Spleen (tissue), 11 donors: ENCODE measurements at regions not wholly inside any gene's neighbourhood (a gene's known extent, or its start where the extent isn't known, plus 50 kb on each side); places are given as distances from the start of the nearest gene placed in this dataset.

ENCODE experiments used
- DNase-seq: peaks from one replicate; pipeline ENCODE4 v3.0.0-alpha.2; 2020
- H3K27ac ChIP-seq, 8 donors: fragments of 200-600 bp; sonication (generic) in 7 of 8; 1 replicate in 4 of 8; 2 replicates in 4 of 8; pipeline versions ENCODE4 v1.5.0 to v1.8.0; 2016 to 2021; ENCODE audit warnings: inconsistent platforms in 4 of 8, mild to moderate bottlenecking in 4 of 8, moderate library complexity in 1 of 8
- H3K27me3 ChIP-seq, 7 donors: fragments of 200-600 bp; sonication (generic) in 6 of 7; replicated peaks in 1 of 7; 1 replicate in 4 of 7; 2 replicates in 3 of 7; pipeline versions ENCODE4 v1.5.0 to v1.8.0; 2016 to 2021; ENCODE audit warnings: inconsistent platforms in 3 of 7, mild to moderate bottlenecking in 1 of 7
- H3K36me3 ChIP-seq, 6 donors: fragments of 200-600 bp; sonication (generic) in 5 of 6; 1 replicate in 4 of 6; 2 replicates in 2 of 6; pipeline versions ENCODE4 v1.5.0 to v1.8.0; 2016 to 2021; ENCODE audit warnings: inconsistent platforms in 2 of 6
- H3K4me1 ChIP-seq, 6 donors: fragments of 200-600 bp; sonication (generic) in 5 of 6; 1 replicate in 3 of 6; 2 replicates in 3 of 6; pipeline versions ENCODE4 v1.5.0 to v1.8.0; 2016 to 2021; ENCODE audit warnings: inconsistent platforms in 3 of 6
- H3K4me3 ChIP-seq, 8 donors: fragments of 200-600 bp; sonication (generic) in 7 of 8; 1 replicate in 4 of 8; 2 replicates in 4 of 8; pipeline versions ENCODE4 v1.5.0 to v1.8.0; 2016 to 2021; ENCODE audit warnings: inconsistent platforms in 4 of 8, mild to moderate bottlenecking in 4 of 8, moderate library complexity in 2 of 8
- H3K9me3 ChIP-seq, 8 donors: fragments of 200-600 bp; sonication (generic) in 7 of 8; 1 replicate in 4 of 8; 2 replicates in 4 of 8; pipeline versions ENCODE4 v1.5.0 to v1.8.0; 2016 to 2021; ENCODE audit warnings: inconsistent platforms in 4 of 8
- POLR2A ChIP-seq, 3 donors: fragments of 450-650 bp; IDR thresholded peaks; one replicate each; pipeline ENCODE4 v1.5.1; 2017; ENCODE audit warnings: antibody characterized with exemption in 3 of 3, mild to moderate bottlenecking in 1 of 3
- POLR2AphosphoS5 ChIP-seq, 3 donors: sonication (generic); formaldehyde crosslinking; IDR thresholded peaks; one replicate each; pipeline ENCODE4 v1.5.1; 2017; ENCODE audit warnings: antibody characterized with exemption in 3 of 3
- WGBS, 5 donors: extraction: QIAGEN DNeasy Blood & Tissue Kit in 3 of 5; methylation state at CpG; one replicate each; pipeline versions ENCODE4 v1.1.5 to v1.1.7; 2013 to 2018; 5-methylcytosine and 5-hydroxymethylcytosine counted together
- intact Hi-C: fragments of 100-400 bp; cut with DNase I; formaldehyde crosslinking; loops from one replicate; pipeline ENCODE4 v1.15.0; 2023; ENCODE audit warnings: low total_unique reads
- TF ChIP-seq, protein P1 (sequence below), 11 experiments: fragments of 200-600 bp in 7 of 11; fragments of 450-650 bp in 4 of 11; sonication (generic) in 4 of 11; IDR thresholded peaks in 8 of 11; conservative IDR thresholded peaks in 3 of 11; 1 replicate in 7 of 11; 2 replicates in 4 of 11; pipeline versions ENCODE4 v1.4.0 to v1.8.0; 2016 to 2021; ENCODE audit warnings: antibody characterized with exemption in 11 of 11, inconsistent platforms in 4 of 11, mild to moderate bottlenecking in 1 of 11
- donor health status: healthy with polysubstance abuse.
- donor health status: DM: no; HTN: no; CAD: no; lungs with moderate emphysema.
- donor health status: DM: no; HTN: no; CAD: no.
- donor health status: Bipolar disorder and iron deficiency.
- donor health status: healthy.
- donor health status: DM: no; HTN: no; CAD: no.
- donor health status: DM: yes; HTN: yes; CAD: no.

DNA sequence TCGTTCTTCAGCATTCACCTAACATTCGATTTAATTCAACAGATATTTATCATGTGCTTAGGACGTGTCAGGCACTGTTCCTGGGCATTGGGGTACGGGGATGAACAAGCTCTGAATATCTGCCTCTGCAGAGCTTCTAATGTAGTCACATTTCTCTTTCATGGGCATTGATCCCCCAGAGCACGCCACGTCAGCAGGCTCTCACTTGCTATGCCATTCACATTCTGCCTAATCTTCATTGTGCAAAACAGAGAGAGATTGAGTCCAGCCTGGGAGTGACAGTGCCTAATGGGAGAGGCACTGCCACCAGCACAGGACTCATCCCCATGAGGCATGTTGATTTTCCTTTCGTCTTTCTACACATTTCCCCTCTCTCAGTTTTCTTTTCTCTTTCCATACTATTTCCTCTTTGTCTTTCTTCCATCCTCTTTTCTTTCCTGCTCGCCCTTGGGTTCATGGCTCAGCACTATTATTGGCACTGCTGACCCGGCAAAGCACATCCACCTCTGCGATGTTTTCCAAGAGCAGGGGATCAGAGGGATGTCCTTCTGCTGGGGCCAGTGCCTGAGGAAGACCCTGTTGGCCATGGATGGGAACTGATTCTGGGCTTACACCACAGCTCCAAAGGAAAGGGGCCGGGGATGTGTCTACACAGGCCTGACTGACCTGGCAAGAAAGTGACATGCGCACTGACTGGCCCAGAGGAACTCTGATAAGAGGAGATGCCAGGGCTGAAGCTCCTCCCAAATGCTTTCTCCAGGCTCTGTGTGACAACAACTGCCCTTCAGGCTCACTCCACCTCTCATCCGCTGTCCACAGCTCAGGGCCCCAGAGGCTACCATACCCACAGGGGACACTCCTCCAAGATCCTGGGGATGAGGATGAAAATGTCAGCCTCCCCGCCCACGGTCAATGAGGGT lies 195.9 kb downstream of the TOMM20 start:
- H3K36me3 ChIP-seq: no peaks in the 10 kb centered on the region
- intact Hi-C loops: no loop called here
- H3K4me3 ChIP-seq: no peak overlapping the region
- peak overlapping the region in 7 of 8 donors; percentile 33 to 71 (median 65) for H3K27ac ChIP-seq
- no peaks in the 10 kb centered on the region for H3K9me3 ChIP-seq
- peaks cover 0 to 38% (median 25%) of the 10 kb centered on the region in 6 donors for H3K4me1 ChIP-seq
- no peak for DNase-seq
- 80 to 89% (median 83%) methylated on average over 15 of the region's 15 CpGs for WGBS, 5 donors
- H3K27me3 ChIP-seq: no peaks in the 10 kb centered on the region
- TF ChIP-seq, protein P1, sequence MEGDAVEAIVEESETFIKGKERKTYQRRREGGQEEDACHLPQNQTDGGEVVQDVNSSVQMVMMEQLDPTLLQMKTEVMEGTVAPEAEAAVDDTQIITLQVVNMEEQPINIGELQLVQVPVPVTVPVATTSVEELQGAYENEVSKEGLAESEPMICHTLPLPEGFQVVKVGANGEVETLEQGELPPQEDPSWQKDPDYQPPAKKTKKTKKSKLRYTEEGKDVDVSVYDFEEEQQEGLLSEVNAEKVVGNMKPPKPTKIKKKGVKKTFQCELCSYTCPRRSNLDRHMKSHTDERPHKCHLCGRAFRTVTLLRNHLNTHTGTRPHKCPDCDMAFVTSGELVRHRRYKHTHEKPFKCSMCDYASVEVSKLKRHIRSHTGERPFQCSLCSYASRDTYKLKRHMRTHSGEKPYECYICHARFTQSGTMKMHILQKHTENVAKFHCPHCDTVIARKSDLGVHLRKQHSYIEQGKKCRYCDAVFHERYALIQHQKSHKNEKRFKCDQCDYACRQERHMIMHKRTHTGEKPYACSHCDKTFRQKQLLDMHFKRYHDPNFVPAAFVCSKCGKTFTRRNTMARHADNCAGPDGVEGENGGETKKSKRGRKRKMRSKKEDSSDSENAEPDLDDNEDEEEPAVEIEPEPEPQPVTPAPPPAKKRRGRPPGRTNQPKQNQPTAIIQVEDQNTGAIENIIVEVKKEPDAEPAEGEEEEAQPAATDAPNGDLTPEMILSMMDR (IDR thresholded peaks at IDR 0.05 in 8 of 11, conservative IDR thresholded peaks at IDR 0.05 in 3 of 11): no peak
- no peak for TF ChIP-seq POLR2AphosphoS5 (IDR thresholded peaks at IDR 0.05)
- no peak for TF ChIP-seq POLR2A (IDR thresholded peaks at IDR 0.05)

DNA sequence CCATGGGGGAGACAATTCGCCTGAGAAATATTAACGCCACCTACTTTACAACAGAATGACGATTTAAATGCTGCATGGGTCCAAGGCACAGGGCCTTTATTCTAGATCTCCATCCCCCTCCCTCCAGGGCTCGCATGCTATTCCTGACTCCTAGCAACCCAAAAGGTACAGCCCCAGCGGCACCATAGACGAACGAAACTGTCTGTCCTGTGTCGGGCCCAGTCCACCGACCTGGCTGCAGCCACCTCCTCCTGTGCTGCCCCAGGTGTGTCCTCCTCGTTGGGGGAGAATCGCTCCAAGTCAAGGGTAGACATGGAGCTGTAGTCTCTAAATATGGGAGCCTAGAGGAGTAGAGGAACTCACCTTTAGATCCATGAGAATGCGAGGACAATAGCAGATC lies 196.5 kb downstream of the TOMM20 start:
- Histone ChIP-seq H3K4me3 (no peak overlapping the region), H3K27ac (no peak overlapping the region), H3K4me1 (peaks cover 3 to 44% (median 29%) of the 10 kb centered on the region in 6 donors), H3K9me3 (no peaks in the 10 kb centered on the region), H3K36me3 (no peaks in the 10 kb centered on the region), H3K27me3 (no peaks in the 10 kb centered on the region)
- TF ChIP-seq, protein P1 (IDR thresholded peaks at IDR 0.05 in 8 of 11, conservative IDR thresholded peaks at IDR 0.05 in 3 of 11): no peak
- no peak for TF ChIP-seq POLR2AphosphoS5 (IDR thresholded peaks at IDR 0.05)
- no peak for TF ChIP-seq POLR2A (IDR thresholded peaks at IDR 0.05)
- WGBS, 5 donors: 91 to 97% (median 95%) methylated on average over 12 of the region's 12 CpGs
- DNase-seq: no peak
- intact Hi-C loops: no loop called here

DNA sequence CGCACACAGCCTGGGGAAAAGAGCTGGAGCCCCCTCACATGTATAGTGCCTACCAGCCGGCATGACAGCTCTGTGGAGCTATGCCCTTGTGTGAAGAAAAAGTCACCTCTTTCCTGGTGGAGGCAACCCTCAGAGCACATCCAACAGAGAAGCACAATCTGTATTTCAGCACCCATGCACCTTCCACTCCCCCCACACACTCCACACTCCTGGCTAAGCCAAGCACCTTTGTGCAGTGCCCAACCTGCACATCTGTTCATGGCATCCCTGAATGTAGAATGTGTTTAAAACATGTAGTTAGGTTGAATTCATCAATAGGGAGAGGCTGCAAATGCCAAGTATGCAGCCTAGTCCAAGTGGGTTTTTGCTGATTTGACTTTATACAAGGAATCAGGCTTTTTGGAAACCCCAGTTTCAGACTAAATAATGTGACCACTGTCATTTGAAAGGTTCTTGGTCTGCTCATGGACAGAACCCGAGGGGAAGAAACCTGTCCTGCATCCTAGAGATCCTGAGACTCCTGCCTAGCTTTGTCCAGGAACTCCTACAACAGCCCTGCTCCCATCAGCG lies 197.1 kb downstream of the TOMM20 start:
- TF ChIP-seq, protein P1 (IDR thresholded peaks at IDR 0.05 in 8 of 11, conservative IDR thresholded peaks at IDR 0.05 in 3 of 11): no peak
- TF ChIP-seq POLR2A (IDR thresholded peaks at IDR 0.05) (no peak), POLR2AphosphoS5 (IDR thresholded peaks at IDR 0.05) (no peak)
- 88 to 99% (median 97%) methylated on average over 4 of the region's 4 CpGs for WGBS, 5 donors
- Histone ChIP-seq H3K36me3 (no peaks in the 10 kb centered on the region), H3K4me1 (peaks cover 7 to 51% (median 35%) of the 10 kb centered on the region in 6 donors), H3K27ac (no peak overlapping the region), H3K9me3 (no peaks in the 10 kb centered on the region), H3K4me3 (no peak overlapping the region), H3K27me3 (no peaks in the 10 kb centered on the region)
- intact Hi-C loops: no loop called here
- no peak for DNase-seq

DNA sequence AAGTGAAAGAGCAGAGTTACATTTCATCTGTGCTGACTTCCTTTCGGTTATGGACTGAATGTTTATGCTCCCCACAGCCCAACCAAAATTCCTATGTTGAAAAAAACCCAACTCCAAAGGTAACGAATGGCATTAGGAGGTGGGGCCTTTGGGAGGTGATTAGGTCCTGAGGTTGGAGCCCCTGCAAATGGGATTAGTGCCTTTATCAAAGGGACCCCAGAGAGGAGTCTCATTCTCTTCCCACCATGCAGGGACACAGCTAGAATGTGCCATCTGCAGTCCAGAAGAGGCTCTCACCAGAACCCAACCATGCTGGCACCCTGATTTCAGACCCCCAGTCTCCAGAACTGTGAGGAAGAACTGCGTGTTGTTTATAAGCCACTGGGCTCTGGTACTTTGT lies 199.3 kb downstream of the TOMM20 start:
- WGBS, 5 donors: 60 to 84% (median 76%) methylated on average over 3 of the region's 3 CpGs
- no peak for TF ChIP-seq POLR2AphosphoS5 (IDR thresholded peaks at IDR 0.05)
- TF ChIP-seq, protein P1 (IDR thresholded peaks at IDR 0.05 in 8 of 11, conservative IDR thresholded peaks at IDR 0.05 in 3 of 11): no peak
- Histone ChIP-seq H3K36me3 (no peaks in the 10 kb centered on the region), H3K4me1 (peaks cover 17 to 64% (median 49%) of the 10 kb centered on the region in 6 donors), H3K27me3 (no peaks in the 10 kb centered on the region), H3K27ac (no peak overlapping the region), H3K9me3 (no peaks in the 10 kb centered on the region), H3K4me3 (no peak overlapping the region)
- DNase-seq: no peak
- intact Hi-C loops: no loop called here
